Body of pancreas (tissue), 4 donors: ENCODE measurements at regions not wholly inside any gene's neighbourhood (a gene's known extent, or its start where the extent isn't known, plus 50 kb on each side); places are given as distances from the start of the nearest gene placed in this dataset.

Experiments
- ATAC-seq: fragments of 150-250 bp; one replicate; pipeline ENCODE4 v1.9.1; 2016
- DNase-seq, 4 donors: peaks; one replicate each; pipeline ENCODE4 v3.0.0-alpha.2; 2019
- H3K27ac ChIP-seq, 4 donors: fragments of 200-600 bp; sonication (generic); 1 replicate in 3 of 4; 2 replicates in 1 of 4; pipeline versions ENCODE4 v1.5.1 to v1.6.1; 2016 to 2019; ENCODE audit warnings: mild to moderate bottlenecking in 1 of 4, mixed read lengths in 1 of 4, moderate library complexity in 1 of 4
- H3K27me3 ChIP-seq, 2 donors: fragments of 200-600 bp; sonication (generic); one replicate each; pipeline ENCODE4 v1.6.0; 2016; ENCODE audit warnings: mild to moderate bottlenecking in 1 of 2
- H3K36me3 ChIP-seq, 2 donors: fragments of 200-600 bp; sonication (generic); replicated peaks in 1 of 2; 2 replicates each; pipeline ENCODE4 v1.5.1; 2016; ENCODE audit warnings: low read depth in 2 of 2; ENCODE audit not compliant: insufficient read depth in 1 of 2
- H3K4me1 ChIP-seq: fragments of 200-600 bp; sonication (generic); one replicate; pipeline ENCODE4 v1.6.0; 2016
- H3K4me3 ChIP-seq, 2 donors: fragments of 200-600 bp; sonication (generic); 1 replicate in 1 of 2; 2 replicates in 1 of 2; pipeline ENCODE4 v1.5.1; 2016 to 2019
- H3K9me3 ChIP-seq, 3 donors: fragments of 200-600 bp; sonication (generic); 1 replicate in 2 of 3; 2 replicates in 1 of 3; pipeline ENCODE4 v1.5.1; 2016
- CTCF ChIP-seq, 7 experiments: fragments of 450-650 bp in 4 of 7; fragments of 200-600 bp in 3 of 7; sonication (generic) in 3 of 7; IDR thresholded peaks; one replicate each; pipeline ENCODE4 v1.5.1; 2016 to 2019; ENCODE audit warnings: antibody characterized with exemption in 7 of 7
- POLR2A ChIP-seq, 3 donors: fragments of 450-650 bp; IDR thresholded peaks; one replicate each; pipeline ENCODE4 v1.6.1; 2016; ENCODE audit warnings: antibody characterized with exemption in 3 of 3, mild to moderate bottlenecking in 2 of 3
- WGBS, 2 donors: methylation state at CpG; one replicate each; pipeline ENCODE4 v1.1.5; 2017; 5-methylcytosine and 5-hydroxymethylcytosine counted together
- intact Hi-C: fragments of 100-400 bp; cut with DNase I; formaldehyde crosslinking; loops from one replicate; pipeline ENCODE4 v1.15.1; 2023

GRCh38 chr3:135752851-135753250 is 212.7 kb upstream of the PPP2R3A start:
- WGBS, 2 donors: 51 to 74% methylated on average over 2 of the region's 2 CpGs
- Histone ChIP-seq H3K27me3 (no peaks in the 10 kb centered on the region), H3K4me1 (no peaks in the 10 kb centered on the region), H3K27ac (no peak overlapping the region), H3K4me3 (no peak overlapping the region), H3K36me3 (no peaks in the 10 kb centered on the region), H3K9me3 (no peaks in the 10 kb centered on the region)
- no peak for TF ChIP-seq POLR2A (IDR thresholded peaks at IDR 0.05)
- DNase-seq: no peak
- intact Hi-C loops: no loop called here
- ATAC-seq: no peak

GRCh38 chr3:135753506-135753905 is 212.0 kb upstream of the PPP2R3A start:
- Histone ChIP-seq H3K36me3 (no peaks in the 10 kb centered on the region), H3K4me1 (no peaks in the 10 kb centered on the region), H3K4me3 (no peak overlapping the region), H3K27ac (no peak overlapping the region), H3K9me3 (no peaks in the 10 kb centered on the region), H3K27me3 (no peaks in the 10 kb centered on the region)
- DNase-seq (no peak), ATAC-seq (no peak)
- TF ChIP-seq POLR2A (IDR thresholded peaks at IDR 0.05) (no peak), CTCF (IDR thresholded peaks at IDR 0.05) (no peak)
- intact Hi-C loops: no loop called here
- WGBS, 2 donors: 74 to 88% methylated on average over 7 of the region's 7 CpGs

- Histone ChIP-seq H3K27me3 (no peaks in the 10 kb centered on the region), H3K4me3 (no peak overlapping the region), H3K9me3 (no peaks in the 10 kb centered on the region), H3K36me3 (no peaks in the 10 kb centered on the region), H3K27ac (no peak overlapping the region), H3K4me1 (no peaks in the 10 kb centered on the region)
- no peak for TF ChIP-seq POLR2A (IDR thresholded peaks at IDR 0.05)
- intact Hi-C loops: loop anchor here (5.0 kb wide), 1 partner anchor 543 kb away; no protein-coding TSS in a partner anchor
- DNase-seq (no peak), ATAC-seq (no peak)
- WGBS, 2 donors: 34 to 35% methylated on average over 2 of the region's 2 CpGs
Measured at GRCh38 chr3:135755330-135756105, 210.0 kb upstream of the PPP2R3A start.

GRCh38 chr3:135756106-135756668 is 209.3 kb upstream of the PPP2R3A start:
- Histone ChIP-seq H3K36me3 (no peaks in the 10 kb centered on the region), H3K9me3 (no peaks in the 10 kb centered on the region), H3K4me3 (no peak overlapping the region), H3K4me1 (no peaks in the 10 kb centered on the region), H3K27me3 (no peaks in the 10 kb centered on the region), H3K27ac (no peak overlapping the region)
- 44 to 64% methylated on average over 3 of the region's 3 CpGs for WGBS, 2 donors
- intact Hi-C loops: loop anchor here (5.0 kb wide), 1 partner anchor 544 kb away; no protein-coding TSS in a partner anchor
- no peak for ATAC-seq
- DNase-seq: no peak
- TF ChIP-seq POLR2A (IDR thresholded peaks at IDR 0.05) (no peak), CTCF (IDR thresholded peaks at IDR 0.05) (no peak)

GRCh38 chr3:135757421-135757820 is 208.1 kb upstream of the PPP2R3A start:
- Histone ChIP-seq H3K27me3 (no peaks in the 10 kb centered on the region), H3K27ac (no peak overlapping the region), H3K9me3 (no peaks in the 10 kb centered on the region), H3K4me3 (no peak overlapping the region), H3K4me1 (no peaks in the 10 kb centered on the region), H3K36me3 (no peaks in the 10 kb centered on the region)
- WGBS, 2 donors: 79 to 87% methylated on average over 4 of the region's 4 CpGs
- ATAC-seq (no peak), DNase-seq (no peak)
- intact Hi-C loops: loop anchor here (5.0 kb wide), 1 partner anchor 545 kb away; no protein-coding TSS in a partner anchor
- TF ChIP-seq POLR2A (IDR thresholded peaks at IDR 0.05) (no peak), CTCF (IDR thresholded peaks at IDR 0.05) (no peak)
